ENCODE measurements at regions not wholly inside any gene's neighbourhood (a gene's known extent, or its start where the extent isn't known, plus 50 kb on each side); places are given as distances from the start of the nearest gene placed in this dataset.
"Not testable (repeated sequence)": the region's sequence is repeated elsewhere in the genome, so short reads cannot be mapped to it uniquely, and the experiment has no call there.

GRCh38 chr18:26634631-26635030, 86.3 kb upstream of the KCTD1 start:
- TF ChIP-seq CTCF (conservative IDR thresholded peaks at IDR 0.05; ENCODE audit: low read depth, low read length) = no peak
- no peak for DNase-seq (ENCODE audit: low read depth)
- no peak overlapping the region for H3K4me3 ChIP-seq (ENCODE audit: low read depth, low read length)

GRCh38 chr18:26631135-26631534, 82.8 kb upstream of the KCTD1 start:
- no peak for DNase-seq (ENCODE audit: low read depth)

GRCh38 chr18:26630596-26630995, 82.2 kb upstream of the KCTD1 start:
- no peak for DNase-seq (ENCODE audit: low read depth)
- no peak overlapping the region for H3K4me3 ChIP-seq (ENCODE audit: low read depth, low read length)
- TF ChIP-seq CTCF (conservative IDR thresholded peaks at IDR 0.05; ENCODE audit: low read depth, low read length) = no peak

More at GRCh38 chr18:26631135-26631534, 82.8 kb upstream of the KCTD1 start:
- TF ChIP-seq CTCF (conservative IDR thresholded peaks at IDR 0.05; ENCODE audit: low read depth, low read length) = no peak
- no peak overlapping the region for H3K4me3 ChIP-seq (ENCODE audit: low read depth, low read length)

- no peak for DNase-seq (ENCODE audit: low read depth)
- TF ChIP-seq CTCF (conservative IDR thresholded peaks at IDR 0.05; ENCODE audit: low read depth, low read length) = no peak
- no peak overlapping the region for H3K4me3 ChIP-seq (ENCODE audit: low read depth, low read length)
Observed at GRCh38 chr18:26628017-26628416, 79.7 kb upstream of the KCTD1 start.

GRCh38 chr18:26624443-26624842, 76.1 kb upstream of the KCTD1 start:
- TF ChIP-seq CTCF (conservative IDR thresholded peaks at IDR 0.05; ENCODE audit: low read depth, low read length) = no peak

GRCh38 chr18:26623314-26623713, 75.0 kb upstream of the KCTD1 start:
- not testable (repeated sequence) for DNase-seq (ENCODE audit: low read depth); H3K4me3 ChIP-seq (ENCODE audit: low read depth, low read length)

More at GRCh38 chr18:26624443-26624842, 76.1 kb upstream of the KCTD1 start:
- DNase-seq (ENCODE audit: low read depth) = no peak
- H3K4me3 ChIP-seq (ENCODE audit: low read depth, low read length) = no peak overlapping the region

GRCh38 chr18:26621161-26622026, 73.0 kb upstream of the KCTD1 start:
- H3K4me3 ChIP-seq (ENCODE audit: low read depth, low read length) = peak overlapping the region; percentile 44
- no peak for DNase-seq (ENCODE audit: low read depth)
- TF ChIP-seq CTCF (conservative IDR thresholded peaks at IDR 0.05; ENCODE audit: low read depth, low read length) = peak; percentile 74

Data from epithelial cell of proximal tubule (primary cell).